ENCODE measurements at regions not wholly inside any gene's neighbourhood (a gene's known extent, or its start where the extent isn't known, plus 50 kb on each side); places are given as distances from the start of the nearest gene placed in this dataset.
"Not testable (repeated sequence)": the region's sequence is repeated elsewhere in the genome, so short reads cannot be mapped to it uniquely, and the experiment has no call there.

DNA sequence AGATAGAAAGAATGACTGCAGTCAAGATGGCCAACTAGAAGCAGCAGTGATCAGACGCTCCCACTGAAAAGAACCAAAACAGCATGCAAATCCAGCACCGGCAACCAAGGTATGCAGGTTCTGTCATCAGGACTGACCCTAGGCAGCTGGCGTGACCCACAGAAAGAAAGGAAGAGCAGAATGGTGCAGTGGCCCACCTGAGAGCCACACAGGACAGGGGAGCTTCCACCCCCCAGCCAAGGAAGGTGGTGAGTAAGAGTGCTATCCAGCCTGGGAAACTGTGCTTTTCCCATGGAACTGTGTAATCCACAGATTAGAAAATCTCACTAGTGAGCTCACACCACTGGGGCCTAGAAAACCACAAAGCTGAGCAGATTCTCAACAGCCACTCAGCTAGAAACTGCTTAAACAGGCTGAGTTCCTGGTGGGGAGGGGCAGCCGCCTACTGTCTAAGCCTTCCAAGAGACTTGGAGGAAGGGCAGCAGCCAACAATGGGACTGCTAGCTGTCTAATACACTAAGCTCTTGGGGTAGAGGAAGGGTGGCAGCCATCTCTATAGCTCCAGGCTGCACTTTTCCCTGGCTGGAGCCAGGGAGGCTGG lies 127.9 kb downstream of the EVA1A start:
- DNase-seq (ENCODE audit: low read depth in 4 of 4, low spot score in 2 of 4): no peak

- DNase-seq (ENCODE audit: low read depth in 4 of 4, low spot score in 2 of 4): no peak
Observed at GRCh38 chr2:75431763-75432162, 129.0 kb downstream of the EVA1A start.

- no peak for DNase-seq (ENCODE audit: low read depth in 4 of 4, low spot score in 2 of 4)
Observed at GRCh38 chr2:75431276-75431675, 129.5 kb downstream of the EVA1A start.

DNA sequence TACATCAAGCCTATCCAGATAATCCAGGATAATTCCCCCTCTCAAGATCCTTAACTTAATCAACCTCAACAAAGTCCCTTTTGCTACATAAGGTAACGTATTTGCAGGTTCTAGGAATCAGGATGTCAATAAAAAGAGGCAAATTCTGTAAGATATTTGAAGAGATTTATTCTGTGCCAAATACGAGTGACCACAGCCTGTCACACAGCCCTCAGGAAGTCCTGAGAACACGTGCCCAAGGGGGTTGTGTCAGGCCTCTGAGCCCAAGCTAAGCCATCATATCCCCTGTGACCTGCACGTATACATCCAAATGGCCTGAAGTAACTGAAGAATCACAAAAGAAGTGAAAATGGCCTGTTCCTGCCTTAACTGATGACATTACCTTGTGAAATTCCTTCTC lies 130.3 kb downstream of the EVA1A start:
- DNase-seq (ENCODE audit: low read depth in 4 of 4, low spot score in 2 of 4): not testable (repeated sequence)

GRCh38 chr2:75428646-75429443 lies 131.9 kb downstream of the EVA1A start:
- no peak for DNase-seq (ENCODE audit: low read depth in 4 of 4, low spot score in 2 of 4)

GRCh38 chr2:75428060-75428459 lies 132.7 kb downstream of the EVA1A start:
- no peak for DNase-seq (ENCODE audit: low read depth in 4 of 4, low spot score in 2 of 4)

DNA sequence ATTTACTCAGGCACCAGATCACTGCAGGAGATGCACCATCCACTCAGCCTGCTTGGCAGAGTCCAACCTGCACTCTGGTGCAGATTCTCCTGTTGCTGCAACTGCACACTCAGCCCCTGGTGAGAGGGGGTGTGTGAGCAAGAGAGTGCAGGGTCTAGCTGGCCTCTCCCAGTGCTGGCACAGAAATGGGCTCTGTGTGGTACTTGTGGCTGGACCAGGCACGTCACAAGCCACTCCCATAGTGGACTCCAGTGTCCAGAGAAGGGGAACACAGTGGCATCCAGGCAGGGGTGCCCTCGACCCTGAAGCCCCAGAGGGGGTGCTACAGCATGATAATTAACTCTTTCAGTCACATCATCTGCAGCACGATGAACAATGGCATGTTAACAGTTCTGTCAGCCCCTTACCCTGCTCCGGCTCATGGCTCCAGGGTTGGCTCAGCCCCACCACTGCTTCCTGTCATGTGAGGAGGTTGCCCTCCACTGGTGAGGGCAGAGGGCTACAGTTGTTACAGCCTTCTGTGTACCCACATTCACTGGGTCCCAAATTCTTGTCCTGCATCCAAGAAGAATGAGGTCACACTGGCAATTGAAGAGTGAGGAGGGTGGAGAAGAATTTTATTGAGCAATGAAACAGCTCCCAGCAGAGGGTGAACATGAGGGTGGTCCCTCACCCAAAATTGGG lies 135.7 kb downstream of the EVA1A start:
- no peak for DNase-seq (ENCODE audit: low read depth in 4 of 4, low spot score in 2 of 4)

DNA sequence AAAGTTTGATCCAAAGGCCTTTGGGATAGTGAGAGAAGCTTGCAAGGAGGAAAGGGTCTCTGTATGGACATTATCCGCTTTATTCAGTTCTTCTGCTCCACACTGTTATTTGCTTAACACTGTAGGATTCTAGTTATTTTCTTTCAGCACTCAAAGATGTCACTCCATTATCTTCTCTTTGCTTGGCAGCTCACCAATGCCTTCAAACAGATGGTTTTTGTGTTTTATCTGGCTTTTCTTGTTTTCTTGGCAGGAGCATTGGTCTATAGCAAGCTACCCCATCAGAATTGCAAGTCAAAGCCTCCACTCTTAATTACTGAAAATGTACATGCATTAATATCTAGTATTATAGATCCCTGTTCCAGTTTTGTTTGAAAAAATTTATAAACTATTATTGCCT lies 138.8 kb downstream of the EVA1A start:
- DNase-seq (ENCODE audit: low read depth in 4 of 4, low spot score in 2 of 4): no peak

GRCh38 chr2:75416420-75417342 lies 144.1 kb downstream of the EVA1A start:
- DNase-seq (ENCODE audit: low read depth in 4 of 4, low spot score in 2 of 4): no peak

DNA sequence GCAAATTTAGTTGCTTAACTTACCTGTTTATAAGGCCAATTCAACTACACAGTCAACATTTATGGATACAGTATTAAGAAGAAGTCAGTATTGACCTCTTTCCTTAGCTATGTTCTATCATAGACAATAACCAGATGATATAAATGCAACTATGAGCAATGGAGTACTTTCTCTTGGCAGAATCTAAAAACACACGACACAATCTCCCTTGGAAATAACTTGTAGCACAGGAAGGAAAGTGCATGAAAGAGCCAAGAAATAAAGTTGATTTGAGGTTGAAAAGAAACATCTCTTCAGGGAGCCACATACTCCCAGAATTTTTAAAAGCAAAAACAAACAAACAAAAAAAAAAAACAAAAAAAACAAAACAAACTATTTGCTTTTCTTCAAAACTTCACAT lies 145.0 kb downstream of the EVA1A start:
- no peak for DNase-seq (ENCODE audit: low read depth in 4 of 4, low spot score in 2 of 4)

- DNase-seq (ENCODE audit: low read depth in 4 of 4, low spot score in 2 of 4): no peak
Observed at GRCh38 chr2:75415111-75415626, 145.6 kb downstream of the EVA1A start.

- no peak for DNase-seq (ENCODE audit: low read depth in 4 of 4, low spot score in 2 of 4)
Observed at GRCh38 chr2:75411574-75411973, 149.2 kb downstream of the EVA1A start.

GRCh38 chr2:75410702-75411101 lies 150.0 kb downstream of the EVA1A start:
- DNase-seq (ENCODE audit: low read depth in 4 of 4, low spot score in 2 of 4): no peak

GRCh38 chr2:75408771-75409170 lies 152.0 kb downstream of the EVA1A start:
- DNase-seq (ENCODE audit: low read depth in 4 of 4, low spot score in 2 of 4): no peak

DNA sequence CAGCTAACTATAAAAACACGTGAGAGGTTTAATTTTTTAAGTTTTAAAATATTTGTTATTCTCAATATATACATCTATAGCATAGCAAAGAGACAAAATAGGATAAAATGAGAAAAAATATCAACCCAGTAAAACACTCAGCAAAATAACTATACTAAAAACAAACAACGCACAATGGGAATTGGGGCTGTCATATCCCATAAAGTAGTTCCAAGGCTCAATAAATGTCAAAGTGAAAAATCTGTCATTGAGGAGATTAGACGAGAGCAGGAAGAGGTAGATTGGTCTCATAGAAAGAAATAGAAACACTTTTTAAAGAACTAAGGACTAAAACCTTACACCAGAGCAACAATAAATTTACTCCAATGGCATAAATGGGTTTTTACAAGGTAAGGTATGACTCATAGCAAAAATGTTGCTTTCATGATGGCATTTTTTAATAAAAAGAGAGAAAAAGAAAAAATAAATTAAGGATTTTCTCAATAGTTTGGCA lies 153.7 kb downstream of the EVA1A start:
- DNase-seq (ENCODE audit: low read depth in 4 of 4, low spot score in 2 of 4): no peak

GRCh38 chr2:75406131-75406581 lies 154.6 kb downstream of the EVA1A start:
- no peak for DNase-seq (ENCODE audit: low read depth in 4 of 4, low spot score in 2 of 4)

DNA sequence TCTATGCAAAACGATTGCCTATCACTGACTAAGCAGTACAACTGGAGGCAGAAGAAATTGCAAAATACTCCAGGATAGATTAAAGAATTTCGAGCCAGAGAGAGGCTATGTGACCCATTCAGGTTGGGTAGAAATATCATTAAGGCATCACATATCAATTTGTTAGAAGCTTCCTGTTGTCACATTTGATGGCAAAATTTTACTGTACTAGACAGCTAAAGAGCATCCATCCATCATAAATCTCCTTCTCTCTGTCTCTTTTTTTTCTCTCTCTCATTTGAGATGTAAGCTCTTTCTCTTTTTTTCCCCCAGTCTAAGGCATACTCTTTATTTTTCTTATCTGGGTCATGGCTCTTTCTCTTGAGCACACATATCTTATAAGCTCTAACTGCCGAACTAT lies 155.7 kb downstream of the EVA1A start:
- no peak for DNase-seq (ENCODE audit: low read depth in 4 of 4, low spot score in 2 of 4)

DNA sequence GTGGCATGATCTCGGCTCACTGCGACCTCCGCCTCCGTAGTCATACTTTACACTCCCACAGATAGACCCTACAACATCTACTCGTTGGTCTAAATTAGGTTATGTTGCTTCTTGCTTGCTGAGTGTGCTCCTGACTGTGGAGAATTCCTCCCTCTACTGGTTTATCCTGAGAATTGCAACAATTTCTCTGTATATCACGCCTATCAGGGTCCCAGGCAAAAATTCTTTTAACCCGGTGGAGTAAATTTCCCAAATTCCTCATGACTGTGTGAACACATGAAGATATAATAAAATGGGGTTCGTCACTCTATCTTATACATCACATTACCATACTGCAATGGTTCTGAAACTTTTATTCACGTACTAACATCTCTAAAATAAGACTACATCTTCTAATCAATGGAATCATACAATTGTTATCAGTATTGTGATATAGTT lies 156.7 kb downstream of the EVA1A start:
- DNase-seq (ENCODE audit: low read depth in 4 of 4, low spot score in 2 of 4): peak in 2 of 4 donors; percentile 31 to 40

- DNase-seq (ENCODE audit: low read depth in 4 of 4, low spot score in 2 of 4): no peak
Observed at GRCh38 chr2:75396314-75396713, 164.4 kb downstream of the EVA1A start.

DNA sequence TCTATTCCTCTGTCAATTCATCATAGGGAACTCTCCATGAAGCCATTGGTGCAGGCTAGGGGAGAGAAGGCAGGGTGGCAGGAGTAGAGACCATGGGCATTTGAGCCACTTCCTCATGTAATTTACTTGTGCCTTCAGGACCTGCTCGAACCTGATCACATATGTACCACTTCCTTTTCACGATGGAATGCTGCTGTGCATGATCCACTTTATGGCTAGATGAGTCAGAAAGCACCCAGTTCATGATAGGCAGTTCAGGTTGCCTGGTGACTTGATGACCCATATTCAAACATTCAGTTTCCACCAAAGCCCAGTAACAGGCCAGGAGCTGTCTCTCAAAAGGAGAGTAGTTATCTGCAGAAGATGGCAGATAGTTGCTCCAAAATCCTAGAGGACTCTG lies 166.0 kb downstream of the EVA1A start:
- DNase-seq (ENCODE audit: low read depth in 4 of 4, low spot score in 2 of 4): not testable (repeated sequence)

Measured in left renal cortex interstitium (tissue), 4 donors.